ENCODE measurements at regions not wholly inside any gene's neighbourhood (a gene's known extent, or its start where the extent isn't known, plus 50 kb on each side); places are given as distances from the start of the nearest gene placed in this dataset.

DNA sequence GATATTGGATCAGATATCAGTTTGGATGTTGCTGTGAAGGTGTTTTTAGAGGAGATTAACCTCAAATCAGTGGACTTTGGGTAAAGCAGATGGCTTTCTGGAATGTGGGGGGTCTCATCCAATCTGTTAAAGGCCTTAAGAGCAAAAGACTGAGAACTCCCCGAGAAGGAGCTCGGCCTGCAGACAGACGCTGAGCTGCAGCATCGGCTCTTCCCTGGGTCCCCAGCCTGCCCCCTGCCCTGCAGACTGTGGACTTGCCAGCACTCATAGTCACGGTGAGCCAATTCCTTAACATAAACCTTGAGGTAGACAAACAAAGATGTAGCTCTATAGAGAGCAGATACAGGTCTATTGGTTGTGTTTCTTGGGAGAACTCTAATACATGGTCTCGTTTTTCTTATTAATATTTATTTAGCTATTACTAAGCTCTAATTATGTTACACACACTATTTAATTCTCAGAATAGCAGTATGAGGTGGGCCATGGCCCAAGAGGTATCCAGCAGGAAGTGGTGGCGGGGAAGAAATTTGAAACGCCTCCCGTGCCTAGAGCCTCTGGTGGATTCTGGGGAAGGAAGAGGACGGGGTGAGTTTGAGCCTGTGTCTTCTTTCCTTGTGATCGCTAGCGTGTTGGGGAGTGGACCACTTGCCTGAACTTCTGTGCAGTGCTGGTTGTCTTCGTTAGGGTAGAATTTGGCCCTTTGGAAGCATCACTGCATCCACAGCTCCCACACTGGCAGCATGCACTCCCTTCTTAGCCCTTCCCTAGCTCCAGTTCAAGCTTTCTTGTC lies 305.3 kb downstream of the TEX29 start:
- TF ChIP-seq, protein P1, sequence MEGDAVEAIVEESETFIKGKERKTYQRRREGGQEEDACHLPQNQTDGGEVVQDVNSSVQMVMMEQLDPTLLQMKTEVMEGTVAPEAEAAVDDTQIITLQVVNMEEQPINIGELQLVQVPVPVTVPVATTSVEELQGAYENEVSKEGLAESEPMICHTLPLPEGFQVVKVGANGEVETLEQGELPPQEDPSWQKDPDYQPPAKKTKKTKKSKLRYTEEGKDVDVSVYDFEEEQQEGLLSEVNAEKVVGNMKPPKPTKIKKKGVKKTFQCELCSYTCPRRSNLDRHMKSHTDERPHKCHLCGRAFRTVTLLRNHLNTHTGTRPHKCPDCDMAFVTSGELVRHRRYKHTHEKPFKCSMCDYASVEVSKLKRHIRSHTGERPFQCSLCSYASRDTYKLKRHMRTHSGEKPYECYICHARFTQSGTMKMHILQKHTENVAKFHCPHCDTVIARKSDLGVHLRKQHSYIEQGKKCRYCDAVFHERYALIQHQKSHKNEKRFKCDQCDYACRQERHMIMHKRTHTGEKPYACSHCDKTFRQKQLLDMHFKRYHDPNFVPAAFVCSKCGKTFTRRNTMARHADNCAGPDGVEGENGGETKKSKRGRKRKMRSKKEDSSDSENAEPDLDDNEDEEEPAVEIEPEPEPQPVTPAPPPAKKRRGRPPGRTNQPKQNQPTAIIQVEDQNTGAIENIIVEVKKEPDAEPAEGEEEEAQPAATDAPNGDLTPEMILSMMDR (IDR thresholded peaks at IDR 0.05 in 8 of 11, conservative IDR thresholded peaks at IDR 0.05 in 3 of 11): no peak
- TF ChIP-seq POLR2A (IDR thresholded peaks at IDR 0.05): no peak

Data from spleen (tissue), 7 donors.